Superior temporal gyrus (tissue), 1 donor: ENCODE measurements at regions not wholly inside any gene's neighbourhood (a gene's known extent, or its start where the extent isn't known, plus 50 kb on each side); places are given as distances from the start of the nearest gene placed in this dataset.
"Not testable (repeated sequence)": the region's sequence is repeated elsewhere in the genome, so short reads cannot be mapped to it uniquely, and the experiment has no call there.

Experiments
- DNase-seq: peaks from one replicate; pipeline ENCODE4 v3.0.0-alpha.2; 2016; ENCODE audit errors: extremely low spot score

GRCh38 chr3:147672035-147672434 lies 262.9 kb downstream of the ZIC1 start:
- no peak for DNase-seq

GRCh38 chr3:147672436-147672835 lies 263.3 kb downstream of the ZIC1 start:
- no peak for DNase-seq

GRCh38 chr3:147675761-147676160 lies 266.6 kb downstream of the ZIC1 start:
- no peak for DNase-seq

- no peak for DNase-seq
These were observed 271.8 kb downstream of the ZIC1 start for GRCh38 chr3:147680837-147681483.

GRCh38 chr3:147688868-147689267 lies 279.7 kb downstream of the ZIC1 start:
- no peak for DNase-seq

- no peak for DNase-seq
These were observed 290.1 kb downstream of the ZIC1 start for GRCh38 chr3:147699175-147699838.

GRCh38 chr3:147701195-147701594 lies 292.0 kb downstream of the ZIC1 start:
- no peak for DNase-seq

GRCh38 chr3:147702509-147702908 lies 293.3 kb downstream of the ZIC1 start:
- DNase-seq = no peak

GRCh38 chr3:147705651-147706051 lies 296.5 kb downstream of the ZIC1 start:
- no peak for DNase-seq

GRCh38 chr3:147710753-147711152 lies 301.6 kb downstream of the ZIC1 start:
- not testable (repeated sequence) for DNase-seq

GRCh38 chr3:147712357-147712756 lies 303.2 kb downstream of the ZIC1 start:
- no peak for DNase-seq

- not testable (repeated sequence) for DNase-seq
These were observed 303.6 kb downstream of the ZIC1 start for GRCh38 chr3:147712758-147713157.

- no peak for DNase-seq
These were observed 304.3 kb downstream of the ZIC1 start for GRCh38 chr3:147713234-147714133.

GRCh38 chr3:147729641-147730040 lies 320.5 kb downstream of the ZIC1 start:
- no peak for DNase-seq

GRCh38 chr3:147730284-147730683 lies 321.1 kb downstream of the ZIC1 start:
- DNase-seq = no peak

- DNase-seq = no peak
These were observed 324.1 kb downstream of the ZIC1 start for GRCh38 chr3:147733217-147733616.

- DNase-seq = no peak
These were observed 326.5 kb downstream of the ZIC1 start for GRCh38 chr3:147735616-147736015.

- no peak for DNase-seq
These were observed 327.1 kb downstream of the ZIC1 start for GRCh38 chr3:147736226-147736625.

GRCh38 chr3:147737376-147737775 lies 328.2 kb downstream of the ZIC1 start:
- DNase-seq = no peak

GRCh38 chr3:147740928-147741327 lies 331.8 kb downstream of the ZIC1 start:
- no peak for DNase-seq

GRCh38 chr3:147744967-147745366 lies 335.8 kb downstream of the ZIC1 start:
- no peak for DNase-seq

- no peak for DNase-seq
These were observed 346.1 kb downstream of the ZIC1 start for GRCh38 chr3:147755310-147755709.

- DNase-seq = no peak
These were observed 347.3 kb downstream of the ZIC1 start for GRCh38 chr3:147756476-147756875.
